ENCODE measurements at regions not wholly inside any gene's neighbourhood (a gene's known extent, or its start where the extent isn't known, plus 50 kb on each side); places are given as distances from the start of the nearest gene placed in this dataset.
"Not testable (repeated sequence)": the region's sequence is repeated elsewhere in the genome, so short reads cannot be mapped to it uniquely, and the experiment has no call there.

- Mint-ChIP-seq H3K27ac (no peak overlapping the region), H3K27me3 (no peaks in the 10 kb centered on the region), H3K9me3 (peaks cover 2% of the 10 kb centered on the region), H3K4me1 (peaks cover 54% of the 10 kb centered on the region), H3K36me3 (no peaks in the 10 kb centered on the region), H3K4me3 (no peak overlapping the region)
These were observed 443.9 kb upstream of the TBL1XR1 start for GRCh38 chr3:177641206-177641605.

GRCh38 chr3:177642042-177642803, 444.9 kb upstream of the TBL1XR1 start:
- Mint-ChIP-seq H3K9me3 (no peaks in the 10 kb centered on the region), H3K4me1 (peaks cover 64% of the 10 kb centered on the region), H3K27me3 (no peaks in the 10 kb centered on the region), H3K27ac (no peak overlapping the region), H3K4me3 (no peak overlapping the region), H3K36me3 (no peaks in the 10 kb centered on the region)

- H3K4me1 Mint-ChIP-seq, result peaks cover 66% of the 10 kb centered on the region
- no peaks in the 10 kb centered on the region for H3K27me3 Mint-ChIP-seq
- no peak overlapping the region for H3K4me3 Mint-ChIP-seq
- no peaks in the 10 kb centered on the region for H3K36me3 Mint-ChIP-seq
- H3K27ac Mint-ChIP-seq, result no peak overlapping the region
- H3K9me3 Mint-ChIP-seq, result no peaks in the 10 kb centered on the region
These were observed 445.5 kb upstream of the TBL1XR1 start for GRCh38 chr3:177642804-177643125.

- H3K9me3 Mint-ChIP-seq, result no peaks in the 10 kb centered on the region
- H3K4me1 Mint-ChIP-seq, result peaks cover 60% of the 10 kb centered on the region
- no peaks in the 10 kb centered on the region for H3K36me3 Mint-ChIP-seq
- no peaks in the 10 kb centered on the region for H3K27me3 Mint-ChIP-seq
- no peak overlapping the region for H3K27ac Mint-ChIP-seq
- H3K4me3 Mint-ChIP-seq, result peak overlapping the region; percentile 1
These were observed 449.5 kb upstream of the TBL1XR1 start for GRCh38 chr3:177646749-177647148.

- no peaks in the 10 kb centered on the region for H3K36me3 Mint-ChIP-seq
- H3K4me3 Mint-ChIP-seq, result peak overlapping the region; percentile 66
- H3K27ac Mint-ChIP-seq, result no peak overlapping the region
- H3K4me1 Mint-ChIP-seq, result peaks cover 54% of the 10 kb centered on the region
- H3K27me3 Mint-ChIP-seq, result no peaks in the 10 kb centered on the region
- no peaks in the 10 kb centered on the region for H3K9me3 Mint-ChIP-seq
These were observed 450.1 kb upstream of the TBL1XR1 start for GRCh38 chr3:177647341-177647740.

GRCh38 chr3:177647876-177648275, 450.6 kb upstream of the TBL1XR1 start:
- Mint-ChIP-seq H3K27ac (no peak overlapping the region), H3K4me1 (peaks cover 49% of the 10 kb centered on the region), H3K27me3 (no peaks in the 10 kb centered on the region), H3K4me3 (peak overlapping the region; percentile 66), H3K36me3 (no peaks in the 10 kb centered on the region), H3K9me3 (no peaks in the 10 kb centered on the region)

- Mint-ChIP-seq H3K4me3 (no peak overlapping the region), H3K9me3 (peaks cover 4% of the 10 kb centered on the region), H3K4me1 (peaks cover 15% of the 10 kb centered on the region), H3K27me3 (no peaks in the 10 kb centered on the region), H3K36me3 (no peaks in the 10 kb centered on the region), H3K27ac (no peak overlapping the region)
These were observed 455.4 kb upstream of the TBL1XR1 start for GRCh38 chr3:177652556-177653291.

GRCh38 chr3:177657243-177657642, 460.0 kb upstream of the TBL1XR1 start:
- H3K27me3 Mint-ChIP-seq, result no peaks in the 10 kb centered on the region
- H3K9me3 Mint-ChIP-seq, result peaks cover 4% of the 10 kb centered on the region
- no peak overlapping the region for H3K27ac Mint-ChIP-seq
- H3K4me3 Mint-ChIP-seq, result no peak overlapping the region
- H3K4me1 Mint-ChIP-seq, result peaks cover 4% of the 10 kb centered on the region
- H3K36me3 Mint-ChIP-seq, result no peaks in the 10 kb centered on the region

- Mint-ChIP-seq H3K9me3 (peaks cover 4% of the 10 kb centered on the region), H3K27ac (no peak overlapping the region), H3K4me3 (no peak overlapping the region), H3K4me1 (peaks cover 3% of the 10 kb centered on the region), H3K27me3 (no peaks in the 10 kb centered on the region), H3K36me3 (no peaks in the 10 kb centered on the region)
These were observed 461.1 kb upstream of the TBL1XR1 start for GRCh38 chr3:177658354-177658753.

GRCh38 chr3:177664380-177665103, 467.3 kb upstream of the TBL1XR1 start:
- H3K27ac Mint-ChIP-seq, result peak overlapping the region; percentile 23
- not testable (repeated sequence) for H3K4me3 Mint-ChIP-seq, H3K9me3 Mint-ChIP-seq, H3K36me3 Mint-ChIP-seq, H3K27me3 Mint-ChIP-seq, H3K4me1 Mint-ChIP-seq

- no peaks in the 10 kb centered on the region for H3K27me3 Mint-ChIP-seq
- H3K36me3 Mint-ChIP-seq, result no peaks in the 10 kb centered on the region
- no peak overlapping the region for H3K27ac Mint-ChIP-seq
- H3K4me3 Mint-ChIP-seq, result no peak overlapping the region
- no peaks in the 10 kb centered on the region for H3K9me3 Mint-ChIP-seq
- no peaks in the 10 kb centered on the region for H3K4me1 Mint-ChIP-seq
These were observed 468.0 kb upstream of the TBL1XR1 start for GRCh38 chr3:177665122-177665808.

- Mint-ChIP-seq H3K9me3 (no peaks in the 10 kb centered on the region), H3K27me3 (no peaks in the 10 kb centered on the region), H3K4me3 (no peak overlapping the region), H3K36me3 (no peaks in the 10 kb centered on the region), H3K4me1 (no peaks in the 10 kb centered on the region), H3K27ac (no peak overlapping the region)
These were observed 475.1 kb upstream of the TBL1XR1 start for GRCh38 chr3:177672252-177672911.

GRCh38 chr3:177673112-177673914, 476.0 kb upstream of the TBL1XR1 start:
- Mint-ChIP-seq H3K27ac (no peak overlapping the region), H3K36me3 (no peaks in the 10 kb centered on the region), H3K27me3 (no peaks in the 10 kb centered on the region), H3K4me1 (no peaks in the 10 kb centered on the region), H3K9me3 (no peaks in the 10 kb centered on the region), H3K4me3 (no peak overlapping the region)

- Mint-ChIP-seq H3K4me3 (no peak overlapping the region), H3K36me3 (no peaks in the 10 kb centered on the region), H3K27ac (no peak overlapping the region), H3K27me3 (no peaks in the 10 kb centered on the region), H3K4me1 (no peaks in the 10 kb centered on the region), H3K9me3 (no peaks in the 10 kb centered on the region)
These were observed 476.9 kb upstream of the TBL1XR1 start for GRCh38 chr3:177674186-177674585.

Measured in activated naive CD4-positive, alpha-beta T cell treated with anti-CD3 and anti-CD28 coated beads, Interleukin-2, amount 50 U/mL, for 24 hours (primary cell).